ENCODE measurements at regions not wholly inside any gene's neighbourhood (a gene's known extent, or its start where the extent isn't known, plus 50 kb on each side); places are given as distances from the start of the nearest gene placed in this dataset.

DNA sequence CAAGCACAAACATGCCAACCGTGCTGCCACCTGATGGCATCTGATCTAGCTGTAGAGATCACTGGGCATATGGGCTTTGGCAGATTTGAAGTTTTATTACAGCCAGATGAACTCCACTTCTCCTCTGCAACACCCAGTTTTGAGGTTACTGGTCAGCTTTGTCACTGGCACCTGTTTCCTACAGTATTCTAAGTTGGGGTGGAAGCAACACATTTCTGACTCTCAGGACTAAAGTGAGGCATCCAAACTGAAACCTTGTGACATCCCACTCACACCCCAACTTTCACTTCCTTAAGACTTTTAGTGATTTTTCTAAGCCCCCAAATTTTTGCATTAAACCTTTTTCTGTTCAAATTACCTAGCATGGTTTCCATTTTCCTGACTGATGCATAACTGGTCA lies 115.1 kb upstream of the PCDH18 start:
- TF ChIP-seq JUN (CRISPR knock-in tag; IDR thresholded peaks at IDR 0.05) (no peak), MAX (CRISPR knock-in tag; IDR thresholded peaks at IDR 0.05) (no peak), USF2 (CRISPR knock-in tag; IDR thresholded peaks at IDR 0.05) (no peak), GTF2I (CRISPR knock-in tag; conservative IDR thresholded peaks at IDR 0.05) (no peak), CTCF (IDR thresholded peaks at IDR 0.05) (no peak)
